Posterior cingulate gyrus (tissue), 11 donors: ENCODE measurements at regions not wholly inside any gene's neighbourhood (a gene's known extent, or its start where the extent isn't known, plus 50 kb on each side); places are given as distances from the start of the nearest gene placed in this dataset.
A peak's percentile ranks its signal among the peaks of the same experiment; 100 is the strongest.

ENCODE experiments used
- DNase-seq, 10 donors: peaks; one replicate each; pipeline versions ENCODE4 v3.0.0 to v3.0.0-alpha.2; 2020 to 2021; ENCODE audit warnings: mixed read lengths in 3 of 10
- intact Hi-C: fragments of 100-400 bp; cut with DNase I; formaldehyde crosslinking; loops from one replicate; pipeline ENCODE4 v1.15.1; 2023

GRCh38 chr10:128926711-128927110 lies 540.3 kb upstream of the MGMT start:
- DNase-seq: no peak
- intact Hi-C loops: no loop called here

GRCh38 chr10:128927497-128928161 lies 539.4 kb upstream of the MGMT start:
- no peak for DNase-seq
- intact Hi-C loops: no loop called here

GRCh38 chr10:128928231-128928836 lies 538.7 kb upstream of the MGMT start:
- intact Hi-C loops: no loop called here
- no peak for DNase-seq

- intact Hi-C loops: no loop called here
- no peak for DNase-seq
These were observed 537.9 kb upstream of the MGMT start for GRCh38 chr10:128929131-128929530.

- no peak for DNase-seq
- intact Hi-C loops: no loop called here
These were observed 537.3 kb upstream of the MGMT start for GRCh38 chr10:128929767-128930166.

- intact Hi-C loops: no loop called here
These were observed 536.5 kb upstream of the MGMT start for GRCh38 chr10:128930515-128930914.

GRCh38 chr10:128932071-128932820 lies 534.8 kb upstream of the MGMT start:
- no peak for DNase-seq
- intact Hi-C loops: no loop called here

More at GRCh38 chr10:128930515-128930914, 536.5 kb upstream of the MGMT start:
- DNase-seq: no peak

- no peak for DNase-seq
- intact Hi-C loops: no loop called here
These were observed 532.5 kb upstream of the MGMT start for GRCh38 chr10:128934492-128934891.

- DNase-seq: no peak
- intact Hi-C loops: no loop called here
These were observed 530.6 kb upstream of the MGMT start for GRCh38 chr10:128936392-128936791.

- intact Hi-C loops: no loop called here
These were observed 528.5 kb upstream of the MGMT start for GRCh38 chr10:128938558-128938957.

GRCh38 chr10:128940081-128940480 lies 527.0 kb upstream of the MGMT start:
- intact Hi-C loops: no loop called here
- no peak for DNase-seq

More at GRCh38 chr10:128938558-128938957, 528.5 kb upstream of the MGMT start:
- DNase-seq: no peak

GRCh38 chr10:128943111-128943510 lies 523.9 kb upstream of the MGMT start:
- DNase-seq: peak in 7 of 10 donors; percentile 40 to 93 (median 63)

GRCh38 chr10:128945398-128945797 lies 521.6 kb upstream of the MGMT start:
- DNase-seq: no peak
- intact Hi-C loops: no loop called here

More at GRCh38 chr10:128943111-128943510, 523.9 kb upstream of the MGMT start:
- intact Hi-C loops: no loop called here

GRCh38 chr10:128950159-128950915 lies 516.7 kb upstream of the MGMT start:
- intact Hi-C loops: no loop called here
- peak in 1 of 10 donors; percentile 66 for DNase-seq

- intact Hi-C loops: no loop called here
- no peak for DNase-seq
These were observed 516.1 kb upstream of the MGMT start for GRCh38 chr10:128950916-128951275.

- intact Hi-C loops: no loop called here
- DNase-seq: no peak
These were observed 514.2 kb upstream of the MGMT start for GRCh38 chr10:128952856-128953255.

GRCh38 chr10:128956149-128956548 lies 510.9 kb upstream of the MGMT start:
- DNase-seq: no peak
- intact Hi-C loops: no loop called here

GRCh38 chr10:128957221-128957620 lies 509.8 kb upstream of the MGMT start:
- no peak for DNase-seq
- intact Hi-C loops: no loop called here

GRCh38 chr10:128958834-128959690 lies 508.0 kb upstream of the MGMT start:
- intact Hi-C loops: no loop called here
- DNase-seq: peak in 1 of 10 donors; percentile 43

GRCh38 chr10:128959746-128960145 lies 507.3 kb upstream of the MGMT start:
- DNase-seq: no peak
- intact Hi-C loops: no loop called here
